Gastrocnemius medialis (tissue), 4 donors: ENCODE measurements at regions not wholly inside any gene's neighbourhood (a gene's known extent, or its start where the extent isn't known, plus 50 kb on each side); places are given as distances from the start of the nearest gene placed in this dataset.

Source experiments
- POLR2A ChIP-seq, 2 donors: fragments of 450-650 bp; IDR thresholded peaks; one replicate each; pipeline ENCODE4 v1.6.1; 2017; ENCODE audit warnings: antibody characterized with exemption in 2 of 2, mild to moderate bottlenecking in 2 of 2, moderate library complexity in 2 of 2
- TF ChIP-seq, protein P1 (sequence below), 5 experiments: fragments of 450-650 bp in 3 of 5; fragments of 200-600 bp in 2 of 5; sonication (generic) in 2 of 5; IDR thresholded peaks in 4 of 5; conservative IDR thresholded peaks in 1 of 5; 1 replicate in 4 of 5; 2 replicates in 1 of 5; pipeline ENCODE4 v1.5.1; 2016 to 2019; ENCODE audit warnings: antibody characterized with exemption in 5 of 5, mild to moderate bottlenecking in 3 of 5, moderate library complexity in 3 of 5

DNA sequence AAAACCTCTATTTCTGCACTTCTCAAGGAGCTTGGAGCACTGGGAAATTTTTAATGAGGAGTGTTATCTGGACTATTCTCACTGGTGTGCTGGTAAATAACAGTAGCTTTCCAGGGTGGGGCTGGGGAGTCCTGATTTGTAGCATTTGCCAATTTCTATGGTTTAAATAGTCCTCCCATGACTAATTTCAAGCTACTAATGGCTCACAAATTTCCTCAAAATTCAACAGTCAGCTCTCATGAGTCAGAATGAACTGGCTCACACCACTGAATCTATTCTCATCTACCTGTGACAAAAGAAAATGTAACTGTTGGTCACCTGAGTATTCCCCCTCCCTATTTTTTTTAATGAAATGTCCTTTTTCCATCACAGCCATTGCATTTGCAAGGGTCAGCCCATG is 449.6 kb downstream of the KIF16B start:
- TF ChIP-seq, protein P1, sequence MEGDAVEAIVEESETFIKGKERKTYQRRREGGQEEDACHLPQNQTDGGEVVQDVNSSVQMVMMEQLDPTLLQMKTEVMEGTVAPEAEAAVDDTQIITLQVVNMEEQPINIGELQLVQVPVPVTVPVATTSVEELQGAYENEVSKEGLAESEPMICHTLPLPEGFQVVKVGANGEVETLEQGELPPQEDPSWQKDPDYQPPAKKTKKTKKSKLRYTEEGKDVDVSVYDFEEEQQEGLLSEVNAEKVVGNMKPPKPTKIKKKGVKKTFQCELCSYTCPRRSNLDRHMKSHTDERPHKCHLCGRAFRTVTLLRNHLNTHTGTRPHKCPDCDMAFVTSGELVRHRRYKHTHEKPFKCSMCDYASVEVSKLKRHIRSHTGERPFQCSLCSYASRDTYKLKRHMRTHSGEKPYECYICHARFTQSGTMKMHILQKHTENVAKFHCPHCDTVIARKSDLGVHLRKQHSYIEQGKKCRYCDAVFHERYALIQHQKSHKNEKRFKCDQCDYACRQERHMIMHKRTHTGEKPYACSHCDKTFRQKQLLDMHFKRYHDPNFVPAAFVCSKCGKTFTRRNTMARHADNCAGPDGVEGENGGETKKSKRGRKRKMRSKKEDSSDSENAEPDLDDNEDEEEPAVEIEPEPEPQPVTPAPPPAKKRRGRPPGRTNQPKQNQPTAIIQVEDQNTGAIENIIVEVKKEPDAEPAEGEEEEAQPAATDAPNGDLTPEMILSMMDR (IDR thresholded peaks at IDR 0.05 in 4 of 5, conservative IDR thresholded peaks at IDR 0.05 in 1 of 5): no peak
- TF ChIP-seq POLR2A (IDR thresholded peaks at IDR 0.05): no peak
